NCI-H748 treated with DMSO at 0.1 percent for 48 hours (cell line): ENCODE measurements at regions not wholly inside any gene's neighbourhood (a gene's known extent, or its start where the extent isn't known, plus 50 kb on each side); places are given as distances from the start of the nearest gene placed in this dataset.
"Not testable (repeated sequence)": the region's sequence is repeated elsewhere in the genome, so short reads cannot be mapped to it uniquely, and the experiment has no call there.

Experiments used
- DNase-seq: peaks from one replicate; lab custom pipeline; 2025; lab: John Stamatoyannopoulos, UW

GRCh38 chr14:105752420-105752819, 226.0 kb downstream of the TMEM121 start:
- DNase-seq = not testable (repeated sequence)

- no peak for DNase-seq
Observed at GRCh38 chr14:105760691-105761344, 234.4 kb downstream of the TMEM121 start.

GRCh38 chr14:105761345-105761740, 235.0 kb downstream of the TMEM121 start:
- DNase-seq = not testable (repeated sequence)

- DNase-seq = no peak
Observed at GRCh38 chr14:105761842-105762241, 235.5 kb downstream of the TMEM121 start.

- not testable (repeated sequence) for DNase-seq
Observed at GRCh38 chr14:105762262-105762661, 235.9 kb downstream of the TMEM121 start.

GRCh38 chr14:105764254-105764901, 238.0 kb downstream of the TMEM121 start:
- DNase-seq = not testable (repeated sequence)

GRCh38 chr14:105765072-105765825, 238.9 kb downstream of the TMEM121 start:
- DNase-seq = not testable (repeated sequence)

GRCh38 chr14:105765893-105766614, 239.7 kb downstream of the TMEM121 start:
- no peak for DNase-seq

GRCh38 chr14:105767315-105767714, 240.9 kb downstream of the TMEM121 start:
- DNase-seq = no peak

GRCh38 chr14:105768039-105768438, 241.7 kb downstream of the TMEM121 start:
- not testable (repeated sequence) for DNase-seq

- DNase-seq = not testable (repeated sequence)
Observed at GRCh38 chr14:105769061-105769730, 242.8 kb downstream of the TMEM121 start.

- DNase-seq = not testable (repeated sequence)
Observed at GRCh38 chr14:105770619-105771216, 244.3 kb downstream of the TMEM121 start.

- not testable (repeated sequence) for DNase-seq
Observed at GRCh38 chr14:105771261-105772226, 245.2 kb downstream of the TMEM121 start.

- DNase-seq = not testable (repeated sequence)
Observed at GRCh38 chr14:105772710-105773250, 246.4 kb downstream of the TMEM121 start.

- no peak for DNase-seq
Observed at GRCh38 chr14:105773584-105773983, 247.2 kb downstream of the TMEM121 start.

GRCh38 chr14:105774001-105774400, 247.6 kb downstream of the TMEM121 start:
- no peak for DNase-seq

- DNase-seq = not testable (repeated sequence)
Observed at GRCh38 chr14:105774585-105775348, 248.4 kb downstream of the TMEM121 start.

- DNase-seq = not testable (repeated sequence)
Observed at GRCh38 chr14:105775349-105775923, 249.1 kb downstream of the TMEM121 start.
